ENCODE measurements at regions not wholly inside any gene's neighbourhood (a gene's known extent, or its start where the extent isn't known, plus 50 kb on each side); places are given as distances from the start of the nearest gene placed in this dataset.
"Not testable (repeated sequence)": the region's sequence is repeated elsewhere in the genome, so short reads cannot be mapped to it uniquely, and the experiment has no call there.

DNA sequence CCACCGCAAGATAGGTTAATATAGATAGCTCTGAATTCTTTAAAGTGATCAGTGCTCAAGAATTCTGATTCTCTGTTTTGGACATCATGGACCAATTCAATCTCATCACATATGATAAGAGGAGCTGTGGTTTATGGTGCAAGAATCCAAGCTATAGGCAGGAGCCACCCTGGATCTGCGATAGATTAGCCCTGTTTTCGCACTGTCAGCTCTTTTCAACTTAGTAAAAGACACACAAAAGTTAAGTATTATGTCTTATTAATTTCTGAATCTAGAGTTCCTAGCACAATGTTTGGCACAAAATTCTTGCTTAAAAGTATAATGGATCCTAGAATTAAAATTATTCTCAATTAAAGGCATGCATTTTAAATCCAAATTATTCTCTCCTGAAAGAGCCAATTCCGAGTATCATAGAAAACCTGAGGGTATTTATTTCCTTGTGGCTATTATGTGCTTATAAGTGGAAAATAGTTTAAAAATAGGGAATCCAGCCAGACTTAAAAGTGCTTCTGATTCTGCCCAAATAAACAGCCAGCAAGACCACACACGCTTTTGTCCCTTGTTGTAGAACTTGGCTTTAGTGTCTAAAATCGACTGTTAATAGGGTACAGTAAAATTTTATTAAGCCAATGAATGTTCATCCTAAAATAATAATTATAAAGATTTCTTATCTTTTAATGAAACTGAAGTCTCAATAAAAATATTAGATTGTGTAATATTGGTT is 184.9 kb upstream of the FLRT2 start:
- BruUV-seq (replicated peaks) = no TSS peak
- H3K4me1 Mint-ChIP-seq (ENCODE audit: low read depth, unreplicated experiment) = no peaks in the 10 kb centered on the region

DNA sequence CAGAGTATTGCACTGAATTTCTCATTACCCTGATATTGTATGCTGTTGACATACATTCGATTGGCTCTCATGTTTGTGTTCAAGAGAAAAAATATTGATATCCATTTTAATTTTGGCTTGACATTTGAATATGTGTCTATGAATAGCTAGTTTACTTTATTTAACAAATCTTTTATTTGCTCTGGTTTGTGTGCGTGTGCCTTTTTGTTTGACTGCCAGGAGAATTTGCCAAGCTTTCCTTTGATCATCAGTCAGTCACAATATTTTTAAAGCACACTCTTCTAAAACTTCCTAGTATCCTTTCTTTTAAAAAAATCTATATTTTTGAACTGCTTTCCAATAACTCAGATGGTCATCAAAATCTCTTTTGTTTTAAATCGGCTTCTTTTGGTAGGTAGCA is 179.3 kb upstream of the FLRT2 start:
- no peak for DNase-seq
- H3K27me3 Mint-ChIP-seq (ENCODE audit: insufficient read depth, unreplicated experiment) = no peaks in the 10 kb centered on the region
- no TSS peak for BruUV-seq (replicated peaks)
- ChIA-PET CTCF (no interaction called here), POLR2A (no interaction called here)
- no peaks in the 10 kb centered on the region for H3K27me3 ChIP-seq (replicated peaks; ENCODE audit: control insufficient read depth, insufficient read depth, low read length)
- no peak overlapping the region for H3K4me3 Mint-ChIP-seq (ENCODE audit: unreplicated experiment)
- TF ChIP-seq, protein P1, sequence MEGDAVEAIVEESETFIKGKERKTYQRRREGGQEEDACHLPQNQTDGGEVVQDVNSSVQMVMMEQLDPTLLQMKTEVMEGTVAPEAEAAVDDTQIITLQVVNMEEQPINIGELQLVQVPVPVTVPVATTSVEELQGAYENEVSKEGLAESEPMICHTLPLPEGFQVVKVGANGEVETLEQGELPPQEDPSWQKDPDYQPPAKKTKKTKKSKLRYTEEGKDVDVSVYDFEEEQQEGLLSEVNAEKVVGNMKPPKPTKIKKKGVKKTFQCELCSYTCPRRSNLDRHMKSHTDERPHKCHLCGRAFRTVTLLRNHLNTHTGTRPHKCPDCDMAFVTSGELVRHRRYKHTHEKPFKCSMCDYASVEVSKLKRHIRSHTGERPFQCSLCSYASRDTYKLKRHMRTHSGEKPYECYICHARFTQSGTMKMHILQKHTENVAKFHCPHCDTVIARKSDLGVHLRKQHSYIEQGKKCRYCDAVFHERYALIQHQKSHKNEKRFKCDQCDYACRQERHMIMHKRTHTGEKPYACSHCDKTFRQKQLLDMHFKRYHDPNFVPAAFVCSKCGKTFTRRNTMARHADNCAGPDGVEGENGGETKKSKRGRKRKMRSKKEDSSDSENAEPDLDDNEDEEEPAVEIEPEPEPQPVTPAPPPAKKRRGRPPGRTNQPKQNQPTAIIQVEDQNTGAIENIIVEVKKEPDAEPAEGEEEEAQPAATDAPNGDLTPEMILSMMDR (IDR thresholded peaks at IDR 0.05; ENCODE audit: insufficient read depth in 1 of 2, low read depth in 1 of 2, low read length in 1 of 2, severe bottlenecking in 1 of 2, unreplicated experiment in 1 of 2) = no peak
- H3K4me1 ChIP-seq = peaks cover 4% of the 10 kb centered on the region; the same call in 1 of the 2 replicates
- peaks cover 8% of the 10 kb centered on the region for H3K4me1 Mint-ChIP-seq (ENCODE audit: low read depth, unreplicated experiment)
- no peaks in the 10 kb centered on the region for H3K36me3 ChIP-seq (ENCODE audit: control insufficient read depth, insufficient read depth, low read length)
- intact Hi-C loops (cut with micrococcal nuclease; ENCODE audit: unreplicated experiment) = no loop called here
- H3K4me3 ChIP-seq (ENCODE audit: low read depth, low read length) = no peak overlapping the region
- H3K9me3 Mint-ChIP-seq (ENCODE audit: unreplicated experiment) = peaks cover 22% of the 10 kb centered on the region
- H3K36me3 Mint-ChIP-seq (ENCODE audit: insufficient read depth, unreplicated experiment) = no peaks in the 10 kb centered on the region
- no peak overlapping the region for H3K27ac Mint-ChIP-seq (ENCODE audit: unreplicated experiment)
- no peaks in the 10 kb centered on the region for H3K9me3 ChIP-seq

More for the DNA sequence above, 184.9 kb upstream of the FLRT2 start:
- no peak for DNase-seq
- TF ChIP-seq, protein P1 (IDR thresholded peaks at IDR 0.05; ENCODE audit: insufficient read depth in 1 of 2, low read depth in 1 of 2, low read length in 1 of 2, severe bottlenecking in 1 of 2, unreplicated experiment in 1 of 2) = no peak
- Mint-ChIP-seq H3K27me3 (ENCODE audit: insufficient read depth, unreplicated experiment) (no peaks in the 10 kb centered on the region), H3K4me3 (ENCODE audit: unreplicated experiment) (no peak overlapping the region), H3K36me3 (ENCODE audit: insufficient read depth, unreplicated experiment) (no peaks in the 10 kb centered on the region), H3K27ac (ENCODE audit: unreplicated experiment) (no peak overlapping the region), H3K9me3 (ENCODE audit: unreplicated experiment) (no peaks in the 10 kb centered on the region)
- no peak overlapping the region for H3K4me3 ChIP-seq (ENCODE audit: low read depth, low read length)
- ChIA-PET POLR2A (no interaction called here), CTCF (no interaction called here)
- H3K9me3 ChIP-seq = no peaks in the 10 kb centered on the region
- no peaks in the 10 kb centered on the region for H3K27me3 ChIP-seq (replicated peaks; ENCODE audit: control insufficient read depth, insufficient read depth, low read length)
- intact Hi-C loops (cut with micrococcal nuclease; ENCODE audit: unreplicated experiment) = no loop called here
- no peaks in the 10 kb centered on the region for H3K36me3 ChIP-seq (ENCODE audit: control insufficient read depth, insufficient read depth, low read length)
- H3K4me1 ChIP-seq = no peaks in the 10 kb centered on the region

DNA sequence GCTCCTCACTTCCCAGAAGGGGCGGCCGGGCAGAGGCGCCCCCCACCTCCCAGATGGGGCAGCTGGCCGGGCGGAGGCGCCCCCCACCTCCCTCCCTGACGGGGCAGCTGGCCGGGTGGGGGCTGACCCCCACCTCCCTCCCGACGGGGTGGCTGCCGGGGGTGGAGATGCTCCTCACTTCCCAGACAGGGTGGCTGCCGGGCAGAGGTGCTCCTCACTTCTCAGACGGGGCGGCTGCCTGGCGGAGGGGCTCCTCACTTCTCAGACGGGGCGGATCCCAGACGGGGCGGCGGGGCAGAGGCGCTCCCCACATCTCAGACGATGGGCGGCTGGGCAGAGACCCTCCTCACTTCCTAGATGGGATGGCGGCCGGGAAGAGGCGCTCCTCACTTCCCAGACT is 177.4 kb upstream of the FLRT2 start:
- H3K27ac Mint-ChIP-seq (ENCODE audit: unreplicated experiment); H3K36me3 ChIP-seq (ENCODE audit: control insufficient read depth, insufficient read depth, low read length); intact Hi-C loops (cut with micrococcal nuclease; ENCODE audit: unreplicated experiment); BruUV-seq (replicated peaks); H3K27me3 ChIP-seq (replicated peaks; ENCODE audit: control insufficient read depth, insufficient read depth, low read length); DNase-seq; CTCF ChIA-PET; POLR2A ChIA-PET; H3K4me3 Mint-ChIP-seq (ENCODE audit: unreplicated experiment); H3K27me3 Mint-ChIP-seq (ENCODE audit: insufficient read depth, unreplicated experiment); H3K9me3 ChIP-seq; H3K4me3 ChIP-seq (ENCODE audit: low read depth, low read length); H3K36me3 Mint-ChIP-seq (ENCODE audit: insufficient read depth, unreplicated experiment): not testable (repeated sequence)
- H3K4me1 ChIP-seq = peaks cover 10% of the 10 kb centered on the region
- H3K4me1 Mint-ChIP-seq (ENCODE audit: low read depth, unreplicated experiment) = peaks cover 14% of the 10 kb centered on the region
- peaks cover 22% of the 10 kb centered on the region for H3K9me3 Mint-ChIP-seq (ENCODE audit: unreplicated experiment)

All from Caco-2 (cell line).